ENCODE measurements at regions not wholly inside any gene's neighbourhood (a gene's known extent, or its start where the extent isn't known, plus 50 kb on each side); places are given as distances from the start of the nearest gene placed in this dataset.

DNA sequence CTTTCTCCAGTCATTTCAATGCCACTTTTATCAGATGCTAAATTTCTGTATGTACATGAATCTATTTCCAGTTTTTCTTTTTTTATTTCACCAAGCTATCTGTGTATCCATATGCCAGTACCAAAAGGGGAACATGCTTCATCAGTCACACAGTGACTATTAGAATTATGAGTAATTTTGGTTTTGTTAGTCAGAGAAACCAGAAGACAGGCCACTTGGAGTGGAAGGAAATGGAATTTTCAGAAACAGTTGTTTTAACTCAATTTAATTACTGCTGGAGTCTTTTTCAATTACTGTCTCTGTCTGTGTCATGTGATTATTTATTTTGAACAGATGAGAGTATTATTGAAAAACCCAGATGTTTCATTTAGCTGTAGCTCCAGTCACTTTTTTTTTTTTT is 84.6 kb upstream of the ANO3 start:
- peak overlapping the region in 1 of 21 experiments; percentile 54 for H3K27ac ChIP-seq
- H3K4me3 ChIP-seq, result no peak overlapping the region

DNA sequence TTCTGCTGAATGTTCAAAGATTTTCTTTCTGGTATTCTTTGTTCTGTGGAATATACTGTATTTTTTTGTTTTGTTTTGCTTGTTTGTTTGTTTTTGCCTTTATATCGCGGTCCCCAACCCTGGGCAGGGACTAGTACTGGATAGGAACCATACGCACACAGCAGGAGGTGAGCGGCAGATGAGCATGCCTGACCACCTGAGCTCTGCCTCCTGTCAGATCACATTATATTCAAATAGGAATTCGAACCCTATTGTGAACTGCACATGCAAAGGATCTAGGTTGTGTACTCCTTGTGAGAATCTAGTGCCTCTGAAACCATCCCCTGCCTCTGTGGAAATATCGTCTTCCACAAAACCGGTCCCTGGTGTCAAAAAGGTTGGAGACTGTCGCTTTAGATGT is 83.3 kb upstream of the ANO3 start:
- Histone ChIP-seq H3K27ac (no peak overlapping the region), H3K4me3 (no peak overlapping the region)

DNA sequence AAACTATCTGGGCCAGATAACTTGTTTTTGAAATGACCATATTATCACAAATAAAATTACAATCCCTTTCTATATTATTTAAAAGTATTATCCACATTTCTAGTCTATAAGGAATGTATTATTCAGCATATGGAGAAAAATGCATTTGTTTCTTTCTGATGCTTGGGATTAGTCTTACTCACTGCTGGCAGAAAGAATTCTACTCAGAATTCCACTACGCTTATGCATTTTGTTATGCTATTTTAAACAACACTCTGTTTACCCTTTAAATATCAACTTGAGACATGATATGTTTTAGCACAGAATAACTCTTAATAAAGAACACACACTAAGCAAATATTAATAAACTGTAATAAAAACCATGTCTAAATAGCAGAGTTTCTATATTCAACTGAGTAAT is 77.6 kb upstream of the ANO3 start:
- H3K27ac ChIP-seq, result no peak overlapping the region

DNA sequence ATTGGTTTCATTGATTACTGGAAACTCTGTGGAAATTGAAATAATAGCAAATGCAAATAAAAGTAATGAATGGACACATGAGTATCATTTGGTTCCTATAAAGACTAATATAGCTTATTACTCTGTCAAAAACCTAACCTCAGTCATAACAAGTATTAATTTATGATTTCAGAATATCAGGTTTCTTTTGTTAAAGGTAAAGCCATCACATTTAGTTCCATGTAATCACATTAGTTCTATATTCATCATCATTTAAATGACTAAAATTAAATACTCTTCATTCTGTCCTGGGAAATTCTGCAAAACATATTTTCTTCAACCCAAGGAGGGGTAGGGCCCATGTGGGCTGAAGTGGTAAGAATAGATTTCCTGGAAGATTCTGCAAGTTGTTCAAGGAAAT is 68.2 kb upstream of the ANO3 start:
- Histone ChIP-seq H3K27ac (no peak overlapping the region), H3K4me3 (no peak overlapping the region)

More for the DNA sequence above, 77.6 kb upstream of the ANO3 start:
- H3K4me3 ChIP-seq, result no peak overlapping the region

DNA sequence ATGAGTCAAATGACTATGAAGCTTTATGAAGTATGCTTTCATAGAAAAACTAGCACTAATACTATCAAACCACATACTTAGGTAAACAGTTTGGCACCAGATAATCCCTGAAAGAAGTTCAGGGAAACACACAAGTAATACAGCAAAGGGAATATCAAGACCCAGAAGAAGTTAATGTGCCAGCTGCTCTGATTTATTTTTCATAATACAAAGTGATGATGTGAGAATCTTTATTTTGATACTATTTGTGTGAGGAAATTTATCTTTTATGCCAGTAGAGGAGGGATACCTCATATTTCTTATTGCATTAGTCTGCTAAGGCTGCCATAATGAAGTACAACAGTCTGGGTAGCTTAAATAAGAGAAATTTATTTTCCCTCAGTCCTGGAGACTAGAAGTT is 67.7 kb upstream of the ANO3 start:
- Histone ChIP-seq H3K4me3 (no peak overlapping the region), H3K27ac (no peak overlapping the region)

DNA sequence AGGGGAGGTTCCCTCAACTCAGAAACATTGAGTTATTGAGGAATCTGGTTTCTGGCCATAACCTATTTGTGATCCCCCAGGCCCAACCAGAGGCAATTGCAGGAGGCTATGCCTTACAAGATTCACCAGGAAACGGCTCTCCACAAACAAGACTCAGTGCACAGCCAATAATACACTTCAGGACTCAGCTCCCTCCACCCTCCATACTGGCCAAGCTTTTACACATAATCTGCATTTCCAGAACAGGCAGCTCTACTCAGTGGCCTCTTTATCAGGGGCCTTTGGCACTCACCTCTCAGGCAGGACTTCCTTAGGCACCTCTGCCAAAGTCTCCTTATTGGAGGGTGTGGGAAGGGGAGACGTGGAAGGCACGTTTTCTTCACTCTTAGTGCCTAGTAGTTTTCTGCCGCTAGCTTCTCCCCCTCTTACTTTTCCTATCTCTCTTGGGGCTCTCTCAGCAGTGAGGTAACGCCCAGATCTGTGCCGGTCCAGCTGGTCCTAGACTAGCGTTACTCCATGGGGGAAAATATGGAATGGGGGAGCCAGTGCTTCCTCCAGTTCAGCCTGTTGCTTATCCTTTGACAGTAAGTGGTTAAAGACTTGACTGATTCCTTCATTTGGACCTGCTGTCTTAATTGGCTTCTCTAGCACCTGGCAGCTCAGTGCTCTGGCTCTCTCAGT is 62.8 kb upstream of the ANO3 start:
- H3K27ac ChIP-seq, result no peak overlapping the region
- H3K4me3 ChIP-seq, result no peak overlapping the region

DNA sequence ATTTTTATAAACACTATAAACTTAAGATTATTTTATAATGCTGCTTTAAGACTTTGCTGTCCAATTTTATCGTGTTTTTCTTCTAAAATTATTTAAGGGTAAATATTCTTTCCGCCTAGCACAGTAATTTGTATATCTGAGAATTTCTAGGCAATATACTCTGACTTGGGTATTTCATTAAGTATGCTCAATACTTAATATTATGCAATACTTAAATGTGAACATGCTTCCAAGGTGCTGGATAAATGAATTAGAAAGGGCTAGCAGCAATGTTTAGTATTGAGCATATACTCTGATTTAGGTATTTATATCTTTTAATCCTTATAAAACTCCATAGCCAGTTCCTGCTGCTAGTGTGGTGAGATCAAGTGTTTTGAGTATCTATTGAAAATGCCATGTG is 60.3 kb upstream of the ANO3 start:
- H3K27ac ChIP-seq, result no peak overlapping the region
- no peak overlapping the region for H3K4me3 ChIP-seq

DNA sequence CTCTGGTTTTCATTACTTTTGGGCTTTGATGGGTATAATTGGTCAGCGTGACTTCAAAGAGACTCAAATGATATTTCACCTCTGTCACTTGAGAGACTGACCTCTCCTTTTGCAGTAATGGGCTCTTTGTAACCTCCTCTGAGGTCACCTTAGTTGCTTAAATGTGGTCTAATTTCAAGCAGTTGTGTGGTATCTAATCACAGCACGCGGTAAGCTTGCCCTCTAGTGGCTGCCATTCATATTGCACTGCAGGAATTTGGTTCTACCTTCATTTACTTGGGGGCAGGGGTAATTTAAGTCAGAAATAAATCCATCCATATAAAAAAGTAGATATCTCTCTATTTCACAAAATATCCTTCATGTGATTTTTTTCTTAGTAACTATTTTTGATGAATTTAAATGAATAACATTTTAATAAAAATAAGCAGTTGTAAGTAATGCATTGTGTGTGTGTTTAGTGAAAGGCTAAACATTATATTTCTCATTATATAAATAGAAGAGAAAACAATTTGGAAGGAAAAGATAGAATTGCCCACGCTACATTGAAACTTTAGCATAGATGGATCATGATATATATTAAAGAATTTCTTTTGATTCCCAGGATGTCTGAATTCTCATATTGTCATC is 55.0 kb upstream of the ANO3 start:
- H3K27ac ChIP-seq, result no peak overlapping the region
- H3K4me3 ChIP-seq, result no peak overlapping the region

DNA sequence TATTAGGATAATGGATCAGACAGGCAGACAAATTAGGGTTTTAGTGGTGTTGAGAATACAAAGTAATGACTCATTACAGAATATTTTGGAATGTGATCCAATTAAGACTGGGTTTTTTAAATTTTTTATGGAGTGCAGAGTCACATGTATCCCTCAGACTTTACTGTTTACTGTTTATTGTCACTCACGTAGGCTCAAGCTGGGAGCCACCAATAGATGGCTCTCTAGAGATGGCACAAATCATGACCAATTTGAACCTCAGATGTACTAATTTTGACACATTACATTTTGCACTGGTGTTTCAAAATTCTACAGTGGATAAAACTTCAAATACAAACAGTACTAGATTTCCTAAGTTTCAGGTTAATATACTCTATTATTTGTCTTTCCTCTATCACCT is 53.6 kb upstream of the ANO3 start:
- Histone ChIP-seq H3K27ac (no peak overlapping the region), H3K4me3 (no peak overlapping the region)
